Activated CD4-positive, alpha-beta T cell treated with anti-CD3 and anti-CD28 coated beads, Interleukin-2, Interleukin-6, amounts not matched to agents 100 ng/mL and 50 ng/mL, durations not matched to agents 16 hours and 8 hours (primary cell): ENCODE measurements at regions not wholly inside any gene's neighbourhood (a gene's known extent, or its start where the extent isn't known, plus 50 kb on each side); places are given as distances from the start of the nearest gene placed in this dataset.

ENCODE experiments used
- DNase-seq: peaks from one replicate; pipeline ENCODE4 v3.0.0-alpha.2; 2020

DNA sequence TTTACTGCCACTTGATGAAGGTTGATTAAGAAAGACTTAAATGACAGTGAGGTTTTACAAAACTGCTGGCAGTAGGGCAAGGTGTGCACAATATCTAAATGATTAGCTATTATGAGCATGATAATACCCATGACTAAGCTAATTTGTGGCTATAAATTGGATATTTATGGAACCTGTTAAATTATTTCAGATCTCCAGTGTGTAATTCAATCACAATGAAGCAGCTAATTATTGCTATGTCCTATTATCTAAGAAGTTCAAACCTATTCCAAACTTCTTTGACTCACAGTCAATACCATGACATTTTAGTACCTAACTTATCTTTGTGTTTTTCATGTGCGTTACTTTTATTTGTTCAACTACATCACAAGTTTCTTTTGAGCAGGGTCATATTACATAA, 253.8 kb upstream of the MMADHC start:
- no peak for DNase-seq

DNA sequence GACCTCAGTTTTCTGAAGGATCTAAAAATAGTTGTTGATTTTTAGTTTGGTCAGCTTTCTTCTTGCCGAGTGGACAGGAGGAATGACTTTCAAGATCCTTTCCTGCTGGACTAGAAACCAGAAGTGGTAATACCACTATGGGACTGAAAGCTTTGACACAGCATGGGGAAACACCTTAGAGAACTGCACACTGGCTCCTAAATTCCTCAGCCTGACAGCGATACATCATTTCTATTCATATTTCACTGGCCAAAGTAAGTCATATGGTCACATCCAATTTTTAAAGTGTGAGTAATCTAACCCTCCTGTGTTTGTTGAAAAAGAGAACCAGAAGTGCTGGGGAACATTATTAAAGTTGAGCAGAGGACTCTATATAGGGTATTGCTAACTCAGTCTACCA, 244.7 kb upstream of the MMADHC start:
- DNase-seq: no peak

DNA sequence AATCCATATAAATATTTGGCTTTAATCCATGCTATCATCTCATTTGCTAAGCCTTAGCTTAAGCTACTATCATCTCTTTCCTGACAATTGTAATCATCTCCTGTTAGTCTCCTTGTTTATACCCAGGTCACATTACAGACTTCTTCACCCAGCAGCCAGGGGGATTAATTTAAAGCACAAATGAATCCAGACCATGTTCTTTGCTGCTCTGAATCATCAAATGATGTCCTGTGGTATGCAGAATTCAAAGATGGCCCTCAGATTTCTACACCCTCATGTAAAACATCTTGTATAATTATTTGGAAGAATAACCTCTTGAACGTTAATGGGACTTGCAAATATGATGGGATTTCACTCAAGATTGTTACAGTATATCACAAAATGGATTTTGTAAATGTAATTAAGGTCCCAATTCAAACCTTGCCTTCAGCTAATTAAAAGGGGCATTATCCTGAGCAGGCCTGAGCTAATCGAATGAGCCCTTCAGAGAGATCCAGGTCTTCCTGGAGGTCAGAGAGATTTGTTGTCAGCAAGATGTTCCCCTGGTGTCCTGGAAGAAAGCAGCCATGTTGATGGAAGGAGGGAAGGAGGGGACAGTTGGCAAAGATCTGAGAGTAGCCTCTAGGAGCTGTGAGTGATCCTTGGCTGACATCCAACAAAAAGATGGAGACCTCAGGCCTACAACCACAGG, 241.1 kb upstream of the MMADHC start:
- DNase-seq: no peak

DNA sequence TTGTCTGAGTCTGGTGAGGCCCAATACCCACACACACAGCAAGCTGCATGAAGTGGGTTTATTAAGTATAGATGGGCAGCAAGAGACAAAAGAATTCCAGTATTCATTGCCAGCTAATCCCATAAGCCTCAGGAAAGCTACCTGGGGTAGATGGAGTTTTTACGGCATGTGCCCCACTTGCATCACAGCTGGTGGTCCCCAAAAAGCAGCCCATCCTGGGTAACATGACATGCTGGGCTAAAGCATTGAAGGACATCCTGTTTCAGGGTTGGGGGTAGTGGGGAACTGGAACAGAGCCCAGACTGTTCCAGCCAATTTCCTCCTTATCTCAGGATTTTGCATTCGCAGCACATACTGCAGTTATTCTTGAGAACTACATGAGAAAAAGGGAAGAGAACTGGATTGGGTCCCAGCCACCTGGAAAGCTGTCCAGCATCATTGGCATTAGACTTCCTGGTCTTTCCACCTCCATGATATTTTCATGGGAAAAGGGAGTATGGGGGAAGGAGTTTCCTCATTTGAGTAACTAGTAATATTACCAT, 240.1 kb upstream of the MMADHC start:
- DNase-seq: no peak

DNA sequence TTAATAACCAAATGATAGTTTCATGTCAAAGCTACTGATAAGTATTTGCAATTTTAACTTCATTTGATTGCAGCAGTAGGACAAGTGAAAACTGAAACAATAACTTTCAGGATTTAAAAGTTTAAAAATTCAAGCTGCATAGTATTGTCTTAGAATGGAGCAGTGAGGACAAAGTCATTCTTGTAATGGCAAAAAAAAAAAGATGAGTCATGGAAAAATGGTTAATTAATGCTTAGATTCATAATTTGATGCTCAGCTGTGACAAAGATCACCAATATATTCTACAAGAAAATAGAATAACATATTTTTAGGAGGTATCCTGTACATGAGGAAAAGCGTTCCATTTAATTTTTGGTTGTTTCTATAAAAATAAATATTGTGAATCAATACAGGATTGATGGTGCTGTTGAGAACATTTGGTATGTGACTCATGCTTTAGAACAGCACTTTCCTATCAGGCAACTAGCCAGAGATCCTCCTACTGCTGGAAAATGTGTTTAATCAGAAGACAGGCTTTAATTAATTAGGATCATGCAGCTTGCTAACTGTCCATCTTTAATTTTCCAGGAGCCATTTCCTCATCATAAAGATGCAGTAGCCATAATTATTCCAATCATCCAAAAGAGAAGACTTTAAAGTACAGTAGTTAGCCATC, 239.0 kb upstream of the MMADHC start:
- no peak for DNase-seq

DNA sequence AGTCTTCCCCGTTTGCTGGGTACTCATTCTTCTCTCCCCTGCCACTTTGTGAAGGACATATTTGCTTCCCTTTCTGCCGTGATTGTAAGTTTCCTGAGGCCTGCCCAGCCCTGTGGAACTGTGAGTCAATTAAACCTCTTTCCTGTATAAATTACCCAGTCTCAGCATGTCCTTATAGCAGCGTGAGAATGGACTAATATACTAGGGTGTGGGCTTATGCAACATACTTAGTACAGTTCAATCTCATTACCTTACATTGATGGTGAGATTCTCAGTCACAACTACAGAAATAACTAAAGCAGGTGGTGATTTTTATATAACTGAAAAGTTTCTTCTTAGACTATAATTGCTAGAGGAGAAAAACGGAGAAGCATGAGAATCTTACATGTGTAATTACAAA, 237.9 kb upstream of the MMADHC start:
- no peak for DNase-seq

DNA sequence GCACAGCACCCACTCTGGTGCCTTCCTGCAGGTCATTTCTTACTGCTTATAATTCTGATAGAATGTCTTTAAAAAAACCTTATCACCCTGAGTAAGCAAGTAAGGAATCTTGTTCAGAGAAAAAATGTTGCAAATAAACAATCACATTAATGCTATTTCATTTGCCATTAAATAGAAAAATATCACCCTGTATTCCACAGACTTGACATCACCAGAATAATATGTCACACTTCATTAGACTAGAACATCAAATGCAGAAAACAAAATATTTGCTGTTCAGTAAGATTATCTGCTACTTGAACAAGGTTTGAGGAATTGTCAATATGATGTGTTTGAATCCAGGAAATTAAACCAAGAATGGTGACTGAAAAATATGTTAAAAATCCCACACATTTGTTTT, 236.6 kb upstream of the MMADHC start:
- no peak for DNase-seq

DNA sequence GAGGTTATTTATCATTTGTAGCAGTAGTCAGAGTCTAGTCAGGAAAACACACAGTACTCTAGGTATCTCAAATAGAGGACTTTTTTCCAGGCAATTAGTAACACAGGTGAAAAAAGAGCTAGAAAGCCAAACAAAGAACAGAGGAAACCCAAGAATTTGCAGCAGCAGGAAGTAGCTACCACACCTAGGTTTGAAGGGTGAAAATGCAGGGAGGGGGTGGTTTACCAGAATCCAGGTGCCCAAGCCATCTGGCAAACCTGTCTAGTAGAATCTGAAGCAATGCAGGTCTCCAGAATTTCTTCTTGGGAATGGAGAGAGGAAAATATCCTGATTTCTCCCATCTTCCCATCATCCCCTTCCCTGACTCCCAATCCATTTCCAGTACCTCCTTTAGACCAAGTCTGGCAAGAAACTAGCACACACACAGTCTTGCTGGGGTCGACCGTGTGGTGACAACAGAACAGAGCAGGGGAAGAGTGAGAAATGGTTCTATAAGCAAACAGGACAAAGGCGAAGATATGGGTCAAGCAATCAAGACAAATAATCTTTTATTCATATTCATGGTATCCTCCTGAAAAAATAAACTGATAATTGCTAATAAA, 231.9 kb upstream of the MMADHC start:
- DNase-seq: no peak

DNA sequence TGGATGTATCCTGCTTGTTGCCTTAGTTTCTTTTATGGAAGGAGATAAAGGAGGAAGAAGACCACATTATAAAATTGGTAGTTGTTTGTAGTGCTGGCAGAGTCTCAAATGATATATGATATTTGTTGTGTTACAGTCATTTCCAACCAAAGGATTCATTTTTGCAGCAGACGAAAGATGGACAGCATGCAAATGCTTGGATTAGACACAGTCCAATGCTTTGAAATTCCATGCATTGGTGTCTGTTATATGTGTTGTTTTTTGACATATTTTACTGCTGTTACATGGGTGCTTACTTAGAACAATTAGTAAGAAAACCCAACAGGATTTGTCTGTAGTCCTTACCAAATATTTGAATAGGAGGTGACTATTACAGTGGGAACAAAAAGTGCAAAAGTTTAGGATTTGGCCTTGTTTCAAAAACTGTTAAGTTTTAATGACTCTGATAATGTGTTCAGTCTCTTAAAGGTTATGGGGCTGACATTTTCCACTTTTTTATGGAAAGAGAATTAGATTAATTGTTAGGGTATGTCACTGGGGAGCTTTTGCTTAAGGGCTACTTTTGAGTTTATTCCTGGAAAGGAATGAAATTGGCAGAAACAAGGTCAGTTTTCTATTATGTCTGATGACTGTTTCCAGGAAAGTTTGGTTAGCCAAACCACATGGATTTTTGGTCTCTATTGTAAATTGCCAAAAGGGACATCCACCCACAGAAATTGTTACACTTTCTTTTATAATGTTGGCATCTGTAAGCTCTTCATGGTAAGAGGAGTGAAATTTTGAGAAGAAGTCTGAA, 229.4 kb upstream of the MMADHC start:
- DNase-seq: no peak

DNA sequence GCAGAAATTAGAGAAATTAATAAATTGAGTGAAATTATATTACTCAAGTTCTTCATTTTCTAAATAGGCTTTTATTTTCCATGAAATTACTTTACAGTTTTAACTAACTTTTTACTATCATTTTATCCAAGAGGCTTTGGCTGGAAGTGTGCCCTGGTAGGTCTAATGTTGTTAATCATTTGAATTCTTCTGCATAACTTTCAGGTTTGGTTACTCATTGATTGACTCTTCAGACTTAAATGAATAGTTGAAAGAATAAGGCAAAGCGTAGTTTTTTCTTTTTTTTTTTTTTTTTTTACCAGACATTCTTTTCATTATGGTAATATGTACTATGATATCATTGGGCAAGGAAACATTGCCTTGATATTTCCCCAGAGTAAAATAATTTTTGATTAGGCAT, 228.4 kb upstream of the MMADHC start:
- no peak for DNase-seq

DNA sequence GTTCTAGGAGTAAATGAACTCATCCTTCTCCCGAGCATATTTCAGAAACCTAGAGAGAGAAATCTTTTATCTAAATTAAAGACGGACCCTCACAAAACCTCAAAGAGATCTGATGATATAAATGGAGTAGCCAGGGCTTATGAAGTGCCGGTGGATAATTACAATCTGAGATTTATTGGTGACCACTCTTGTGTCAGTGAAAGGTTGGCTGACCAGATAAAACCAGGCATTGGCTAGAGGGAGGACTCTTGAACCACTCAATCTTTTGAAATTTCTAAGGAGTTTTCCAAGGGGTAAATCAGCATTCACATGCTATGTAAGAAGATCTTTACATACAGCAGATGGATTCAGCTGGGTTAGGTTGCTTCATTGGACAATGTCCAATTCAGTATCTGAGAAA, 227.3 kb upstream of the MMADHC start:
- no peak for DNase-seq

DNA sequence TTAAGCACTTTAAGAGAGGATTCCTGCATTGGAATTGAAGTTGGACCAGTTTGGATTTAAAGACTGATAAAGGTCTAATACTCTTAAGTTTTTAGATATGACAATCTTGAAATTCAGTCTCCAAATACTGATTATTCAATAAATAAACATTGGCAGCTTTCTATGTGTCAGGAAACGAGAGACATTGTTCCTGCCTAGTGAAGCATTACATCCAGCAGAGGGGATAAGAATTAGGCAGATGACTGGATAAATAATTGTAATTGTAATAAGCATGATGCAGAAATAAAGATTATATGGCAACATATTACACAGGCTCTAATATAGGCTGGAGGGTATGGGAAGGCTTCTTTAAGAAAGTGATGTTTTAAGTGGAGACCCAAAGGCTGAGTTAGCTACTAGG, 226.5 kb upstream of the MMADHC start:
- DNase-seq: no peak

DNA sequence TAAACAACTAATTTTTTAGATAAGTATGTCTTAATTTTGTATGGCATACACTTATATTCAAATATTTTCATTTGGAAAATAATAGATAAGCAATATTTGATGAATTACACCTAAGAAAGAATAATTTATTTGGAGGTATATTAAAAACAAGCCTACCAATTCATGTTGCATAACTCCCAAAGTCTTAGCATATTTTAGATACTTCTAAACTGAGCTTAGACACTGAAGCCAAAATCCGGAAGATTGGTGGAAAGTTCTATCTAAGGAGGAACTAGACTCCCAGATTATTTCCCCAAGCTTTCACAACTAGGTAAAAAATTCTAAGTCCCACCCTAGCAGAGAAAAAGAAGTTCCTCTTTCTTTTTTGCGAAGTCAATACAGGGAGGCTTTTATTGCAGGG, 221.0 kb upstream of the MMADHC start:
- DNase-seq: no peak

DNA sequence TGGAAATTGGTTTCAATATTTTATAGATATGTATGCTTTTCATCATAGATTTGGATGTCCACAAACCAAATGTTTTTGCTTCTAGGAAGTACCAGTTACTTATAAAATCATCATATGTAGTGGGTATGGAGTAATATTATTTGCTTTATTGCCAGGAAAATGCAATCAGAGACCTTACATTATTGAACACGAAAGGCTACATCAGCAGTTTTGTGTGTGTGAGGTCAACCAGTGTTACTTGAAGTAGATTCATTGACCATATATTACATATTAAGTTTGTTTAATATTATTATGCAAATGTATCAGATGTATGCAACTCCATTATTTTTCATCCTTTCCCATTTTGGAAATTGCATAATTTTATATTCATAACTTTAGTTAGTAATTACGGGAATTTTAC, 219.1 kb upstream of the MMADHC start:
- no peak for DNase-seq

DNA sequence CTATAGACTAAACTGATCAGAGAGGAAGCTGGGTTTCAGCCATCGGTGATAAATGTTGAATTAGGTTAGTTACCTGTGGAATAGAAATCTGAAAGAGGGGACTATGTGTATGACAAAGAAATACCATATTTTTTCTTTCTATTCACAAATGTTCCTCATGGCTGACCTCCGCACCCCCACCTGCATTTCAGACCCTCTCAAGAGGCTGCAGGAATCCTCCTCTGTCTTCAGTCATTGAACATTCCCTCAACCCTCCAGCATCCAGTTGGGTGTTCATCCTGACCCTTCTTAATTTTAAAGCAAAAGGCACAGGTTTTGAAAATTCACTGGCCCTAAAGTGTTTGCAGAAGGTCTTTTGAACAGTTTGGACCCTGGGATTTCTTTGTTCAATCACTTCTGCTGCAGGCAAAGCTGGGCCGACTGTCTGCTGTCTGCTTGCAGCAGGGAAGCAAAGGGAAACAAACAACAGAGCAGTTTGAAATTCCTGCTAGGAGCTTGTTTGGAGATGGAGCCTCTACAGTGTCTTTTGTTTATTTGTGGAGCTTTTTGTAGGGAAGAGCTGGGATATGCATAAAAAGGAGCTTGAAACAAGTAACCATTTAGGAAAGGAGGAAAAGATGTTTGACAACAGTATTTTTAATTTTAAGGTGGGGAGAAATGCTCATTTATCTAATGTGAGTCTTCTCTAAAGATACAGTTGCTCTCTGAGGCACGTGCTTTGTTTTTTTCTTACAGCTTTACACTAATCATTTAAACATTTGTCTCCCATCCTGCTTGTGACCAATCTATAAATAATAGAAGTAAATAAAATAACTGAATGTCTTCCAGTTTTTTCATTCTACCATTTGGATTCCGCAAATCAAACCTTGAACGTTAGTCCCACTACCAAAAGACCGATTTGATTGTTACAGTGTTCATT, 213.3 kb upstream of the MMADHC start:
- DNase-seq: no peak

DNA sequence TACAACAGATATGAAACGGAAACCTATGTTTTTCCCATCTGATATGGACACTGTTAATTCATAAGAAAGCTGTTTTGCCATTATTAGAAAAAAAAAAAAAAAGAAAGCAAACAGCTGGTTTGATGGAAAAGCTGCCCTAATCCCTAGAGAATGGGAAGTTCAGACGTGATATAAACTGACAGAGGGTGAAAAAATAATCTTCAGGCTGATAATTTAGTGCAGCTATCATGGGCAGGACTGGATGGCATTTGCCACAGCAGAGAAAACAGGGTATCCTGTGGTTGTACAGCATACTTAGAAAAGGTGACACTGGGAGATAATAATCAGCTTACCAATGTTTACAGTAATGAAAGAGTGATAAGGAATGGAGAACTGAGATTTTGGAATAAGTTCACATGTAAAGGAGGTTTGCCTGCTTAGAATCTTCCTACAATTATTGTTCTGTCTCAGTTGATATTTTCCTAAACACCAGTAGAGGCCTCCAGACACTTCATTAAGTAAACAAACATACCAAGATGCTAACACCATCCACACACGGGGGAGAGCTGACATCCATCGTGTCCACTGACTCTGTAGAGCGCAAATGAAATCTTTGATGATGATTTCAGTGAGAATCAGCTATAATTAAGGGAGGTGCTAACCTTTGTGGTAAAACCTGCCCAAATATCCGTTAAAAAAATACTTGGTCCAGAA, 211.6 kb upstream of the MMADHC start:
- no peak for DNase-seq

DNA sequence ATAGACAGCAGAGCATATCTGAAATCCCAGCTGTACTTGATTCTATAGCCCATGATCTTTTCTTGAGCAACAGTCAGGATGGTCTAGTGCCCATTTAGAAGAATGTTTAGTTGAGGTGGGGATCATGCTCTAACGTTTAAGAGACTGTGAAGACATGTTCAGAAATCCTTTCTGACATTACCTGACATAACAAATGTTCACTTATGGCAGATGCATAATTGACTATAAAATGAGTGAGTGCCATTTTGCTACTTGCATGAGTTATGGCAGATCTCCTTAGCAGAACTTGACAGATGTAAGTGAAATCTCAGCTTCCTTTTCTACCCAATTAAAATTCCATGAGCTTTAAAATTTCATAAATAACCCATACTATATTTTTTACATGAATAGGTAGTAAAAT, 209.5 kb upstream of the MMADHC start:
- no peak for DNase-seq

DNA sequence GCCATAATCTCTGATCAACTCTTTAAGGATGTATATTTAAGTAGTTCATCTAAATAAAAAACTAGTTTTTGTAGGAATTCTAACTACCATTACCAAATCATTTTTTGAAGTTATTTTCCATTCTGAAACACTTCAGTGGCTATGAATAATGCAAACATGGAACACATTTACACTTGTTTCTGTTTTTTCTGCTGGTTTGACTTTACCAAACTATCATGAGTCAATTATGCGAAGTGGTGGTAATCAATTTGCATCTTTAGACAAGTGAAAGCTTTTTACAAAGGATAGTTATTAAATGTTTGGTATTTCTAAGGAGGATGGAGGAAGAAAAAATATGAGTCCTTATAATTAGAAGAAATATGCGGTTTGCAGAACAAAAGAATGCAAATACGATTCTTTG, 202.0 kb upstream of the MMADHC start:
- no peak for DNase-seq

DNA sequence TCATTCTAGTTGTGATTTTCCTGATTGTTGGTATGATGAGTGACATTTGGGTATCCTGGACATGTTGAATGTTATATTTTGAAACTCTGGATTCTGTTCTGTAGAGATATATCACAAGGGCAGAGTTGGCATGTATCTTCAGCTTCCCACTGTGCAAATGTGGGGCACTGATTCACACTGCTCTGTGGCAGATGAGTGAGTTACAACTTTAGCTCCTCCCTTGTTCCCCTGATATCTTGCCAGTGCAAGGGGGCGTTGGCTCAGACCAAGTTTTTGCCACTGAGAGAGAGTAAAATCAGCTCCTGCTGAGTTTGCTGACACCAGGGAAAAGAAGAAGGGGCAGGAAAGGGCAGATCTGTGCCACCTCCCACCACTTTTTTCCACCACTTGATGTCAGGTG, 199.6 kb upstream of the MMADHC start:
- DNase-seq: no peak

DNA sequence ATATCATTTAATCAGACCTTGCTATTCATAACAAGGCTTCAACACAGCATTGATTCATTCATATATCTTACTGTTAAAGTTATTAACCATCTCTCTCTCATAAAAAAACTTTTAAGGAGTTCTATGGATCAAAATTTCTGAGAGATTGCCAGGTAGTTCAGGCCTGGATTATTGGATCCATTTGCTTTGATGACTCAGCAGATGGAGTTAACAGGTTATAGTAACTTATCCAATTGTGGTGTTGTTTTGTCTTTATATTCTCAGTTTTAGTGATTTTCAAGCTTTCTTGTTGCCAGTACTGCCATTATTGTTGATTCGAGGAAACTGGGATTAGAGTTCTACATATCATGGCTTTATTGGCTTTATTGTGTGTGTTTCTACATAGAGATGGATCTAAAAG, 195.7 kb upstream of the MMADHC start:
- DNase-seq: no peak

DNA sequence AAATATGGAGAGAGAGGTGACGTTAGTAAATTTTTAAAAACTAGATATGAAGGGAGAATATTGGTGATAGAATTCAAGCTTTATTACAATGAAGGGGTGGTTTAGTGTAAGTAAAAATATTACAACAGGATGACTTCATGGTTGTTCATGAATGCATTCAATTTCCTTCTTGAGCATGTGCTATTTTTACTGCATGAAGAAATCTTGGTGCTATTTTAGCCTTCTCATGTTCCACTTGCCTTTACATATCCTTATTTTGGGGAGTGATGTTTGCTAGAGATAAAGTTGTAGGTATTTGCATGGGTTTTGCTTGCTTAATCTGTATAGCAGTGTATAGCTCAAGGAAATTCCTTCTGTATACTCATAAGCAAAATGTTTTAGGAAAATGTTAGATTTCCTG, 195.0 kb upstream of the MMADHC start:
- no peak for DNase-seq

DNA sequence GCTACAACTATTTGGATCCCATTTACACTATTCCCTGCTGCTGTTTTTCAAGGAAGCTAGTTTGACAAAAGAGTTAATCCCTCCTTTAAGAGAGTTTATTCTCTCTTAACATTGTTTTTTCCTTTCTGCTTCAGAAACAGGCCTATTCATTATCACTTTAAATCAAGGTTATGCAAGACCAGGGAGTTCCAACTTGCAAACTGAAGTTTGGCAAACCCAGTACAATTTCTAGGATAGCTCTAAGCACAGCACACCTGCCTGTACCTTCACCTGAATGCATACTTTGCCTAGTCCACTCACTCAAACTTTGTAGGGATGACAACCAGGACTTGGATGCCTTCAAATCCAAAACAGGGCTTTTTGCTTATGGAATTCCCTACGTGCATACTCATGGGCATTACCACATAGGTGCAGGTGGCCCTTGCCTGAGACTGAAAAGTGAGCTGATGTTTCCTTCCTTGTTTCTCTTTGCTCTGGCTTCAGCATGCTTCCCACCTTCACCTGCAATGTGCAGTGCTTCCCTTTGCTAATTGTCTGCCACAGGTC, 193.8 kb upstream of the MMADHC start:
- DNase-seq: no peak
